ENCODE measurements at regions not wholly inside any gene's neighbourhood (a gene's known extent, or its start where the extent isn't known, plus 50 kb on each side); places are given as distances from the start of the nearest gene placed in this dataset.

DNA sequence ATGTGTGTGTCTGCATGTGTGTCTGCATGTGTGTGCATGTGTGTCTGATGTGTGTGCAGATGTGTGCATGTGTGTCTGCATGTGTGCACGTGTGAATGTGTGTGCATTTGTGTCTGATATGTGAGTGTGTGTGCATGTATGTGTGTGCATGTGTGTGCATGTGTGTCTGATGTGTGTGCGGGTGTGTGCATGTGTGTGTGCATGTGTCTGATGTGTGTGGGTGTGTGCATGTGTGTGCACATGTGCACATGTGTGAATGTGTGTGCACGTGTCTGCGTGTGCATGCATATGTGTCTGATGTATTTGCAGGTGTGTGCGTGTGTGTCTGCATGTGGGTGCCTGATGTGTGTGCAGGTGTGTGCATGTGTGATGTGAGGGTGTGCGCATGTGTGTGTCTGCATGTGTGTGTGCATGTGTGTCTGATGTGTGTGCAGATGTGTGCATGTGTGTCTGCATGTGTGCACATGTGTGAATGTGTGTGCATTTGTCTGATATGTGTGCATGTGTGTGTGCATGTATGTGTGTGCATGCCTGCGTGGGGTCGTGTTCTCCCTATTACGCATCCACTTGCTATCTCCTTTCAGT is 470.1 kb upstream of the HS6ST1 start:
- DNase-seq = no peak

DNA sequence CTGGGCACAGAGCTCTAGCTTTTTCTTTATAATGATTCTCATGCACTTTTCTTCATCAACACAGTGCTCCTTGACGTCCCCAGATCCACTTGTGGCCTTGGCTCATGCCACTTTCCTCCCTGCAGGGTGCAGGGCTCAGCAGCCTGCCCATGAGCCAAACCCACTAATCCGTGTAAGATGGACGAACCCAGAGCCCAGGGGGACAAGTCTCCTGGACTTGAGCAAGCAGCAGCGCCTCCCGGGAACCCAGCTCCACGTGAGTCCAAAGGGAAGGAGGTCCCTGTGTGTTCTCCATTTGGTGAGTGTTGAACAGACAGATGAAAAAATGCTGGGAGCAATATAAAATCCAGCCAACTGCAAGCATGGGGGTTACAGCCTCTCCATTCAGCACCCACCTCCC is 470.6 kb upstream of the HS6ST1 start:
- no peak for DNase-seq

DNA sequence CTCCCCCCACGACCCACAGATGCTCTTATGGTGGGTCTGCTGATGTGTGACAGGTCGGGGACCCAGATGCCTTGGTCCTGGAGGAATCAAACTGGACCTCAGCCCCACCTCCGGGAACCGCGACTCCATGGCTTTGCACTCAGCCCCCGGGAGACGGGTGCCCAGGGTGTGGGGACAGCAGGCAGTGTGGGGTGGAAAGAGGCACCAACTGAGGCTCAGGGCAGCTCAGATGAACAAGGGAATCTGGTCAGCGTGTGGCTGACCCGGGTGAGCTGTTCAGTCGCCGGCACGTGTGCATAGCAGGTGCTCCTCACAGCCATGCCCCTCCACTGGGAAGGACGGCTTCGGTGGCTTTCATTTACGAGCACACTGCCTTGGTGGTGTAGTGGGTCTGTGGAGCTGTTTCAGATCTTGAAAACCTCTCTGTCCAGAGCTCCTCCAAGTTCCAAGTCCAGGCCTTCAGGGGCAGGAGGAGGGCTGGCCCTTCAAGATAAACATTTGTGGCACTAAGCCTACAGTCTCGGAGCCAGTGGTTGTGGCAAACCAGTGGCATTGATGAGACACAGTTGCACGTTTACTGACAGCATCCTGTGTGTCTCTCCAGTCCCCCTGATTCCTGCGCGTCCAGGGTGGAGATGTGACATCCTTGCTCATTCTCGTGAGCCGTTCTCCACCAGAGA is 471.2 kb upstream of the HS6ST1 start:
- DNase-seq = no peak

DNA sequence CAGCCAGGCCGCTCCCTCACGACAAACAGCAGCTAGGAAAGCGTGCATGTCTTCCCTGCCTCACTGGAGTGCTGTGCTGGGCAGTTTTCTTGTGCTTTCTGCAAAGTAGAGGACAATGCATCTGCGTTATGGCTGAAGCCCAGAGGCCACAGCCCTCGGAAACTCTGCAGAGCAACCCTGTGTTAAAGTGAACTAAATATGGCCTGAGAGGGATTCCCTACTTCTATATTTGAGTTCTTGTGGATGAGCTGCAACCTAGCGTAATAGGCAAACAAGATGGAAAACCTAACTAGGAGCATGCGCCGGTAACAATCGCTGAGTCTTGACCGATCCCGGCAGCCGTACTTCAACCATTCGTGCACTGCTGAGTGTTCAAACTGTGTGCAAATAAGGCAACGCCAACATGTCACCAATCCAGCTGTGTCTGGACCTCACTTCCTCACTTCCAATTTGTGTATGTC is 471.9 kb upstream of the HS6ST1 start:
- DNase-seq = no peak

DNA sequence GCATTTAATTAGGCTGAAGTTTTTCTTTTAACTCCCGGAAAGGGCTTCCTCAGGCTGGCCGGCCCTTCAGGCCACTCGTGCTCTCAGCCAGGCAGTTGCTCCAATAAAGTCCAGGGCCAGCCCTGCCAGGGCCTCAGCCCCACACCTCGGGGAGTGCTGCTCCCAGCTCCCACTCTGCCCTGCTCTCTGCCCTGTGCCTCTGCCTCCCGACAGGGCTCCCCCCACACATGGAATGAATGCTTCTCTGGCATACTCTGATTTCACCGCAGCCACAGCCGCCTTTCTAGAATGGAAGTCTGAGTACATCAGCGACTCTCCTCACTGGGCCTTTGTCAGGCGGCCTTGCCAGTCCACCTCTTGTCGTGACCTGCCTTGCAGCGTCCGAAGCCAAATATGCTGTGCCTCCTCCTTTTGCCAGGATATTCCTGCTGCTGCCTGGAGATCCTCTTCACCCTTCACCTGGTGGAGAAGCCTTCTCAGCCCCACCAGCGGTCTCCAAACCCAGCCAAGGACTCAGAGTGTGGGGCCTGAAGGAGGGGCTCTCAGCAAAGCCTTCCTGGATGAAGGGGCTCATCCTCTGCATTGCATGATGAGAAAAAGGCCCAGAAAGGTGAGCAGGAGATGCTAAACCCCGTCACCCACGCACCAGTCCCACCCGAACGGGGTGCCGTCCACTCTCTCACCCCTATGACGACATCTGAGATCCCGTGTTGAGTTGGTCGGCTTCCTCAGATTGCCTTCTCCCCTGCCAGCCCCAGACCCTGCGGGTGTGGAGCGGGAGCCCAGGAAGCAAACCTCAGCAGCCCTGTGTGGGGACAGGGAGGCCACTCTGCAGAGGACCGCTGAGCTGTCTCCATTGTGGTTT is 472.7 kb upstream of the HS6ST1 start:
- no peak for DNase-seq

DNA sequence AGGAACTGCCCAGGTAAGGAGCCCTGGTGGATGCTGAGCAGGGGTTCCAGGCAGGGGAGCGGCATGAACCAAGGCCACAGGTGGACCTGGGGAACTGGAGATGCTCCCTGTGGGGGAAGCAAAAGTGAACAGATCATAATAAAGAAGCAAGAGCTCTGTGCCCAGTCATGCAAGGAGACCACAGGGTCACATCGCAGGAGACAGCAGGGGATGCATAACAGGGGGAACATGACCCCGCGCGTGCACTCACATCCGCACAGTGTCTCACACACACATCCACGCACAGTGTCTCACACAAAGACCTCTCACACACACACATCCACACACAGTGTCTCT is 473.3 kb upstream of the HS6ST1 start:
- no peak for DNase-seq

DNA sequence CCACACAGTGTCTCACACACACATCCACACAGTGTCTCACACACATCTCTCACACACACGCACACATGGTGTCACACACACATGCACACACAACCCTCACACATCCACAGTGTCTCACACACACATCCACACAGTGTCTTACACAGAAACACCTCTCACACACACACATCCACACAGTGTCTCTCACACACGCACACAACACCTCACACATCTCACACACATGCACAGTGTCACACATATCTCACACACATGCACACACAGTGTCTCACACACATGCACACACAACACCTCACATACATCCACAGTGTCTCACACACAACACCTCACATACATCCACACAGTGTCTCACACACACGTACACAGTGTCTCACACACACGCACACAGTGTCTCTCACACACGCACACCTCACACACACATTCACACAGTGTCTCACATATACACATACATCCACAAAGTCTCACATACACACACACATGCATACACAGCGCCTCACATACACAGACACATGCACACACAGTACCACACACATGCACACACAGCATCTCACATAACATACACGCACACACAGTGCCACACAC is 473.9 kb upstream of the HS6ST1 start:
- no peak for DNase-seq

DNA sequence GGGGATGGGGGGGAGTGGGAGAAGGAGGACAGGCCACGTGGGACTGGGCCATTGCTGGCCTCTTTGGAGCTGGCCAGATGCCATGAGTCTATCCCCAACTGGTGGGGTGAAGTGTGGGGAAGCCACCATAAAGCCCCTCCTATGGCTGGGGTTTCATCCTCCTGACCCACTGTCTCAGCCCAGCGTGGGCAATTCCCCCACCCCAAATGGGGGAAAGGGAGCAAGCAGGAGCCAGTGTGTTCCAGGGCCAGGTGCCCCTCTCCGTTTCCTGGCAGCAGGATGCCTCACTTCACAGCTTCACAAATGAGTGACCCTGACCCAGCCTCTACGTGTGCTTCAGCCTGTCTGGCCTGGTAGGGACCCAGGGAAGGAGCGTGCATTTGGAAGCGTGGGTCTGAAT is 474.7 kb upstream of the HS6ST1 start:
- DNase-seq = no peak

DNA sequence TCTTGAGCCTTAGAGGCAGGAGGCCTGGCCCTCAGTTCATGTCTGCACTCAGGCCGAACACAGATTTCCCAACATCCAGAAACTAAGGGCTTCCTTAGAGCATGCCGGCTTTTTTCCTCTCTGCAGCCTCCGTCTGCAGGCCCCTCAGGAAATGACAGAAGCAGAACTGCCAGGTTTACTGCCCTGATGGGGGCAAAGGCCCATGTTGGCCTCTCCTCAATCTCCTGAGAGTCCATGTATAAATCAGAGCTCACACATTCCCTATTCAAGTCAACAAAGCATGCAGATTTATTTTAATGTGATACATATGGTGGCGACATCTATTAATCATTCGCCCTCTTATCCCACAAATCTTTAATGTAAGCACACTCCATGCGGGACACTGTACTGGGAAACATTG is 475.6 kb upstream of the HS6ST1 start:
- DNase-seq = no peak

DNA sequence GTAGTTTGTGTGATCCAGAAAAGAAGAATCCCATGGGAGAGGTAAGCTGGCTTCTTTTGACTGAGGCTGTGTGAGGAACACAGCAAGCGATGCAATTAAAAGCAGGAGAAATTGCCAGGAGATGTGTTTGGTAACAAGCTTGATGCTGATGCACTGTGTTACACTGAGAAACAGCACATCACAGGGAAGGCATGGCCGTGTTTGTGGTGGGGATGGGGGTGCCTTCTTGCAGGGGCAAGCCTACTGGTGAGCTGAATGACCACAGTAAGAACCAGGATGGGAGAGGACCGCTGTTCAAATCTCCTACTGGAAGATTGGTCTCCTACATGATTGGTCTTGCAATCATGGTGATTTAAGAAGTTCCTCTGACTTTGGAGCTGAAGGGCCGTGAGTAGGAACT is 477.7 kb upstream of the HS6ST1 start:
- no peak for DNase-seq

DNA sequence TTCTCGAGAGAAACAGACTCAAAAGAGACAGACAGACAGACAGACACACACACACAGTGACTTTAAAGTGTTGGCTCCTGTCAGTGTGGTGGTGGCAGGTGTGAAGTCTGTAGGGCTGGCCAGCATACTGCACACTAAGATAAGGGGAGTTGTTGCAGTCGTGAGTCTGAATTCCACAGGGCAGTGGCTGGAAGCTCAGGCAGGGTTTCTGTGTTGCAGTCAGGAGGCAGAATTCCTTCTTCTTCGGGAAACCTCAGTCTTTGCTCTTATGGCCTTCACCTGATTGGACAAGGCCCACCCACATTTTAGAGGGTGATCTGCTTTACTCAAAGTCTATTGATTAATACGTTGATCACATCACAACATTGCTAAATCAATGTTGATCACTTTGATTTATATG is 478.4 kb upstream of the HS6ST1 start:
- no peak for DNase-seq

DNA sequence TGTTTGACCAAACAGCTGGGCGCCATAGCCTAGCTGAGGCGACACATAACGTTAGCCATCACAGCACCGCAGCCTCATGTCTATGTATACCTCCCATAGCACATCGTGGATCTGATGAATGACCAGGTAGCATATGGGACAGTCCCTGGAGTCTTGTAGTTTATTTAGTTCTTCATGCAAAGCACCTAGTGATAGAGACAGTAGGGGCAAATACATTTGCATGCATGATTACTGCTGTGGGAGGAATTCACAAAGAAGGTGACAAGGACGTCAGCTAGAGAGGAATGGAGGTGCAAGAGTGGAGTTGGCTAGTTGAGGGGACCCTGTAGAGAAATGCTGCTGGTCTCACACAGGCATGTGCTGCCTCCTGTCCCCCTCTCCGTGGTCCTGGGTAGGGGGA is 478.9 kb upstream of the HS6ST1 start:
- no peak for DNase-seq

DNA sequence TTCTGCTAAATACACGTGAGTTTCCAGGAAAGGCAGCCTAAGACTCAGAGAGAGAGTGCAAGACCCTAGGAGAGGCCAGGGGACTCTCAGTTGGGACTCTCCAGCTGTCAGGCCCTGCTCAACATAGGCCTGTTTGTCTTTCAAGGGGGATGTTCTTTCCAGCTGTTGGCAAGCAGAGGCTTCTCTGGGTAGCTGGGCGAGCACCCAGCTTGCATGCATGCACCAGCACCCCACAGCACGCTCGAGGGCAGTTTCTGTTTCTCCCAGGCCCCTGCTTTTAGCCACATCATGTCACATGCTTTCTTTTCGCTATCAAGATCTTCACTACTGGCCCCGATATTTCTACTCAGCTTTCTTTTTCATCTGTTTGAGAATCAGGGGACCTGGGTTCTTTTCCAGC is 479.3 kb upstream of the HS6ST1 start:
- DNase-seq = no peak

DNA sequence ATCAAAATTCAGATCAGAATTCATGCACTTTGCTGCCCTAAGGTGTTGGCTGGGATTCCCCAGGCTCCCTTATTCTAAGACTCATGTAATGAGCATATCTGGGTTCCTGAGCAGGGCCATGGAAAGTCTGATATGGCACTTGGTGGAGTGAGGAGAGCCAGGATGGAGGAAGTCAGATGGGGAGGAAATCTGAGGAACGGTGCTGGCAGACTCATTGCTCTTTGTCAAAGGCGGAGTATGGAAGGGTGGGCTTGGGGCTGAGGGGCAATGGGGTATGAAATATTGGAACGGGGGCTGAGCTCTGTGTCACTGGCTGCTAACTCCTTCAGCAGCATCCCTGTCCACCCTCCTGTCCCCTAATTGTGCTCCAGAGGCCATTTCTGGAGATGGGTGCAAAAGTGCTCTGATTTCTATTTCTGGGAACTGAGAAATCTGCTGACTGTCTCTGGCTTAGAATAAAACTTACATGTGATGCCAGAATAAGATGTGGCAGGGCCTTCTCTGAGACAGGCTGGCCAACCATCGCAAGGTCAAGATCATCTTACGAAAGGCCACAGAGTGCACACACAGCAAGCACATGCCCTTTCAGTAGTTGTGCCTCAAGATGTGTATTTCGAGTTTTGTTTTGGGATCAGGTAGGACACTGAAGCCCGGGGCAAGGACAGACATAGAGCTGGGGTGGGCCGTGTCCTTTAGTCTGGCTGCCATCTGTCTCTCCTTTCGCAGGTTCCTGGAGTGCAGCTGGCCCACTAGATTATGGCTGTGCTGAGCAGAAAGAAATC is 480.0 kb upstream of the HS6ST1 start:
- no peak for DNase-seq

DNA sequence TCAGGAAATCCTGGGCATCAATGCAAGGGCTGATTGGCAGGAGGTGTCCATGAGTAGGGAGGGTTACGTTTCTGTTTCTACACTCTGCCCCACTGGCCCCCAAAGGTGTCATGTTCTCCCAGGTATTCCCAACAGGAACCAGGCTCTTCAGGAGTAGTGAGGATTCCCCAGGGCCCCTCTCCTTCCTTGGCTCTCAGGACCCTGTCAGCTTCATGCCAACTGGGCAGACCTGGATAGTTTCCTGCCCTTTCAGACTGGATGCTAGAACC is 480.6 kb upstream of the HS6ST1 start:
- DNase-seq = no peak

DNA sequence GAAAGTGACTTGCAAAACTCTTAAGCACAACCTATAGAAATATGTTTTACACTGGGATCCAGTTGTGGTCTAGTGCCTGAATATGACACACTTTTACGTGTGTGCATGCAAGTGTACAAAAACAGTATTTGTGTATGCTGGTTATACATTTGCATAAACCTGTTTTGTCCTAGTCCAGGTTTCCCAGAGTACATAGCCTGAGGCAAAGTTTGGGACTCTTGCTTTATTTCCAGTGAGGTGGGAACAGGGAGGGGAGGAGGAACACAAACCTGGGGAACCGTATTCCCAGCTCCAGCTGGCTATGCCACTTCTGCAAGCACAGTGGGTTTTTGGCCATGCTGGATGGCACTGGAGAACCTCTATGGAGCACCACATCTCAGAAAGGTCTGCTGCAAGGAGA is 481.1 kb upstream of the HS6ST1 start:
- DNase-seq = no peak

DNA sequence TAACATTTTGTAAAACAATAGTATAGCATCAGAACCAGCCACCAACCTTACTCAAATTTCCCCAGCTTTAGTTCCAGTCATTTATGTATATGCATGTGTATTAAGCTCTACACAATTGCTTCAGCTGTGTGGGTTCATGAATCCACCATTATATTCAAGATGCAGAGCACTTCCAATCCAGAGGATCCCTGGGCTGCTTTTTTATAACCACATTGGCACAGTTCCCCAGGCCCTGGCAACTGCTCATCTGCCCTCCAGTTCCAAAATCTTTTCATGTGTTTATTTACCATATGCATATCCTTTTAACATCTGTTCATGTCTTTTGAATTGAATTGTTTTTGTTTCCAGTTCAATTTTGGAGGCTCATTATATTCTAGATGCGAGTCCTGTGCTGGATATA is 482.9 kb upstream of the HS6ST1 start:
- no peak for DNase-seq

DNA sequence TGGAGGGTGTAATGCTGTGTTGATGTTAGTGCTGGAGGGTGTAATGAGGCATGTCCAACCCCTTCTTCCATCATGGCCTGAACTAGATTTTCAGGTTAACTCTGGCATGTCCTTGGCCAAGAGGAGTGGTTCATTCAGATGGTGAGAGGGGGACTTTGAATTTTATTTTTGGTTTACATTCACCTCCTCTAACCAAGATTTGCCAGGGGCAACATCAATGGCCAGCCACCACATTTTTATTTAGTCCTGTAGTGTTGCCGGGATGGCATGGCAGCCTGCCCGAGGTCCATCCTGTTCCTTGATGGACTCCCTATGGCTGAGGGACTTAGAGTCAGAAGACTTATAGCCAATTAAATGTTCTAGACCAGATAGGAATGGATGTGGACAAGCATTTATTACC is 484.6 kb upstream of the HS6ST1 start:
- no peak for DNase-seq

DNA sequence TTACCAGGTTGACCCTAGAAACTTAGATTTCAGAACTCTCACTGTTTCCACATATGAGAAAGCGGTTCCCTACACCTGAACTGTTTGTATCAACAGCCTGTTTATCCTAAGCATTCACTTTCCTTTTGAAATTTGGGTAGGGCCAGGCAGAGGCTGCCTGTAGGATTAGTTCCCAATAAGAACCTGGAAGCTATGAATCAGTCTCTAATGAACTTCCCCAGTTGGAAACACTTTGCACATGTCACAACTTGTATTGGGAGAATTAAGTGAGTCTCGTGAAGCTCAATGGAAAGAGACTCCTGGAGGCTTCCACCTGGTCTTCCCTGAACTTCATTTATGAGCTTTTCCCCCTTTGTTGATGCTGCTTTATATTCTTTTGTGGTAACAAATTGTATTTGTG is 486.6 kb upstream of the HS6ST1 start:
- DNase-seq = no peak

DNA sequence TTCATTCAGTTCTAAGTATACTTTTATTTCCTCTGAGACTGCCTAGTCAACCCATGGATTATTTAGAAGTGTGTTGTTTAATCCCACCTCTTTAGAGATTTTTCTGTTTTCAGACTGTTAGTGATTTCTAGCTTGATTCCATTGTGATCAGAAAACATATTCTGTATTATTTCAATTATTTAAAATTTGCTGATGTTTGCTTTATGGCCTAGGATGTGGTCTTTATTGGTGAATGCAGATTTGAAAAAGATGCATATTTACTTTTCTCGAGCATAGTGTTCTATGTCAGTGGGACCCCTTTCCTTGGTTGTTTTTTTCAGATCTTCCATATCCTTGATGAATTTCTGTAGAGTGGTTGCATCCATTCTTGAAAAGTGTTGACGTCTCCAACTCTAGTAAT is 487.2 kb upstream of the HS6ST1 start:
- no peak for DNase-seq

DNA sequence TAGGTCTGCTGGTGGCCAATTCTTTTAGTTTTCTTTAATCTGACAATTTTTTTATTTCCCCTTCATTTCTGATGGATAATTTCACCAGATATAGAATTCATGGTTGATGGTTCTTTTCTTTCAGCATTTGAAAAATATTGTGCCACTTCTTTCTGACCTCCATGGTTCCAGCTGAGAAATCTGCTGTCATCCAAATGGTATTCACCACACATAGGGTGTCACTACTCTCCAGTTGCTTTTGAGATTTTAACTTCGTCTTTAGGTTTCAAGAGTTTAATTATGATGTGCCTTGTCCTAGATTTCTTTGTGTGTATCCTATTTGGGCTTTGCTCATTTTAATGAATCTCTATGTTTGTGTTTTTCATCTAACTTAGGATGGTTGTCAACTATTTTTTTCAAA is 488.6 kb upstream of the HS6ST1 start:
- DNase-seq = no peak

DNA sequence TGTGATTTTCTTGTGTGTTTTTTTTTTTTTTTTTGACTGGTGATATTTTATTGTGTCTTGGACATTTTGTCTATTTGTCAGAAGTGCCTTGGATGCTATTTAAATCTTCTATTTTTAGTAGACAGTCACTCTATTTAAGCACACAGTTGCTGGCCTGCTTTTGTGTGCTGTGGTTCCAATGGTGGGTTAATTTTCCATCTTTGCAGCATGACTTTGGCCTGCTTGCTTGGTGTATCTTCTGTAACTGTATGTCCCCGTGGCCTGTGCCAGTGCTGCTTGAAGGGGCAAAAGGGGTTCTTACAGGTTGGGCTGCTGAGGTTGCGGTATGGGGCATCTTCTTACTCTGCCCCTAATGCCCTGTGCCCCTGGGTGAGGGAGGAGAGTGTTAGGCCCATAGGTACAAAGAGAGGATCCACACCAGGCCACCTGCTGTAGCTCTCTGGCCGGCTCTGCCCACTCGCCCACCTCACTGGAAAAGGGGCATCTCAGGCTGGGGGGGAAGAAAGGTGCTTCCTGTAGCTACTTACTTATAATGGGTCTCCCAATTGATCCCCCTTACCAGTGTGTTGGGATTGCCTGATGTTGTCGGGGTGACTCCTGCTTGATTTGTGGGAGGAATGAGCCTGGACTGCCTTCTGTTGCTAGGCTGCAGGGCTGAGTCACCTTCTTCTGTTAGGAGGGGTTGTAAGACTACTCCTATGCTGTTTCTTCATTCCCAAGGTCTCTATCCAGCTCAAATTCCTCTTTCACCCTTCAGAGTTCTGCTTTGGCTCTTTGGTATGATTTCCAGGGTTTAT is 490.0 kb upstream of the HS6ST1 start:
- DNase-seq = no peak

DNA sequence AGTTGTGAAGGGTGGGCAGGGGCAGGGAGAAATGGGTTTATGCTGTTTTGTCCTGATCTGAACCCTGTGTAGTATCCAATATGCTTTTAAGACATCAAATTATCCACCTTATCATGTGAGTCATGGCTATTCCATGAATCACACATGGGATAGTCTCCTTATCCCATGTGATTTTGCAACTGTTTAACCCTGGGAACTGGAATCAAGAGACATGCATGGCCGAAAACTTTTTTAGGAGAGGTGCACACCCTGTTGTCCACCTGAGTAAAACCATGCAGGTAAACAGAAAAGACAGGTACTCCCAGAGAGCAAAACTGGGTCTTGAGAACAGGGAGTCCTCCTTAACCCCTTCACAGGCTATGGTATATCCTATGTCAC is 490.6 kb upstream of the HS6ST1 start:
- DNase-seq = no peak

All from CD4-positive, alpha-beta T cell treated with Interleukin-15 for 1 hour (primary cell).